Esophagus squamous epithelium (tissue), 4 donors: ENCODE measurements at regions not wholly inside any gene's neighbourhood (a gene's known extent, or its start where the extent isn't known, plus 50 kb on each side); places are given as distances from the start of the nearest gene placed in this dataset.

Source experiments
- POLR2A ChIP-seq, 4 donors: fragments of 450-650 bp; IDR thresholded peaks; one replicate each; pipeline ENCODE4 v1.6.1; 2017; ENCODE audit warnings: antibody characterized with exemption in 4 of 4, mild to moderate bottlenecking in 4 of 4, moderate library complexity in 3 of 4
- TF ChIP-seq, protein P1 (sequence below), 6 experiments: fragments of 450-650 bp in 4 of 6; fragments of 200-600 bp in 2 of 6; sonication (generic) in 2 of 6; IDR thresholded peaks; one replicate each; pipeline ENCODE4 v1.5.1; 2016 to 2019; ENCODE audit warnings: antibody characterized with exemption in 6 of 6, mild to moderate bottlenecking in 4 of 6, moderate library complexity in 4 of 6

DNA sequence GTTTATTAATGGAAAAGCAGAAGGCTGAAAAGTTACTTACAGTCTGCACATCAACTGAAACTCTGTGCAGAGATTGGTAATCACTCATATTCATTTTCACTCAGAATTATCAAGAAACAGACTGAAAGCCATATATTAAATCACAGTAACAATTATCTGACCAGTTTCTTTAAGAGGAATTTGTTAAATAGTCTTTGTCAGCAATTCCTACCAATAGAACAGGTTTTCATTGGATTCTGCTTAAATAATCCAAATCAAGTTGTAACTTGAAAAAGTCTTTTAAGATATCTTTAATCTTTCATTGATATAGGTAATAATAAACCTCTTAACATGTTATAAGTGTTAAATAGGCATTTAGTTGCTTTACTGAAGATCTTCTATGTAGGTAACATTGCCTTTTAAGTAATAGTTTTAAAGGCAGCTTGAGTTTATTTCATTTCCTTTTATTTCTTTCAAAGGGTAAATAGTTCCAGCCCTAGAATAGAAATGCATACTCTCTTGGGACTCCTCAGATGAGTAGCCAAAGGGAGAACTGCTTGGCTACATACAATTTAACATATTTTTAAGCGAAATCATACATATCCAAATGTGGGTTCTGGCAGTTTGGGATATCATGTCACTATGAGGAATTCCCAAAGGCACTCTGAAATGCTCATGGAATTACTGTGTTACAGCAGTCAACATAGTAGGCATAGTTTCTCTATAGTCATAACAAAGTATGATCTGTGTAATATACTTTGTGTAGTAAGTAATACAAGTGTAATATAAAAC, 326.0 kb upstream of the SPRY2 start:
- TF ChIP-seq, protein P1, sequence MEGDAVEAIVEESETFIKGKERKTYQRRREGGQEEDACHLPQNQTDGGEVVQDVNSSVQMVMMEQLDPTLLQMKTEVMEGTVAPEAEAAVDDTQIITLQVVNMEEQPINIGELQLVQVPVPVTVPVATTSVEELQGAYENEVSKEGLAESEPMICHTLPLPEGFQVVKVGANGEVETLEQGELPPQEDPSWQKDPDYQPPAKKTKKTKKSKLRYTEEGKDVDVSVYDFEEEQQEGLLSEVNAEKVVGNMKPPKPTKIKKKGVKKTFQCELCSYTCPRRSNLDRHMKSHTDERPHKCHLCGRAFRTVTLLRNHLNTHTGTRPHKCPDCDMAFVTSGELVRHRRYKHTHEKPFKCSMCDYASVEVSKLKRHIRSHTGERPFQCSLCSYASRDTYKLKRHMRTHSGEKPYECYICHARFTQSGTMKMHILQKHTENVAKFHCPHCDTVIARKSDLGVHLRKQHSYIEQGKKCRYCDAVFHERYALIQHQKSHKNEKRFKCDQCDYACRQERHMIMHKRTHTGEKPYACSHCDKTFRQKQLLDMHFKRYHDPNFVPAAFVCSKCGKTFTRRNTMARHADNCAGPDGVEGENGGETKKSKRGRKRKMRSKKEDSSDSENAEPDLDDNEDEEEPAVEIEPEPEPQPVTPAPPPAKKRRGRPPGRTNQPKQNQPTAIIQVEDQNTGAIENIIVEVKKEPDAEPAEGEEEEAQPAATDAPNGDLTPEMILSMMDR (IDR thresholded peaks at IDR 0.05) = no peak
- TF ChIP-seq POLR2A (IDR thresholded peaks at IDR 0.05) = no peak
